GM13976 (cell line): ENCODE measurements at regions not wholly inside any gene's neighbourhood (a gene's known extent, or its start where the extent isn't known, plus 50 kb on each side); places are given as distances from the start of the nearest gene placed in this dataset.

ENCODE experiments used
- DNase-seq: peaks from one replicate; pipeline ENCODE4 v3.0.0; 2012; ENCODE audit warnings: low spot score
- in situ Hi-C: fragments of 300-500 bp; cut with MboI; formaldehyde crosslinking; loops from one replicate; pipeline ENCODE4 v1.12.0; 2022; ENCODE audit warnings: low sequenced_read_pairs, mixed read lengths, inconsistent platforms; ENCODE audit not compliant: unreplicated experiment
- TF ChIP-seq, protein P1 (sequence below): IDR thresholded peaks from 2 replicates; pipeline ENCODE4 v1.5.1; 2012; ENCODE audit warnings: borderline replicate concordance, mild to moderate bottlenecking; ENCODE audit not compliant: insufficient read depth; ENCODE audit errors: extremely low read depth, missing control alignments, control extremely low read depth

DNA sequence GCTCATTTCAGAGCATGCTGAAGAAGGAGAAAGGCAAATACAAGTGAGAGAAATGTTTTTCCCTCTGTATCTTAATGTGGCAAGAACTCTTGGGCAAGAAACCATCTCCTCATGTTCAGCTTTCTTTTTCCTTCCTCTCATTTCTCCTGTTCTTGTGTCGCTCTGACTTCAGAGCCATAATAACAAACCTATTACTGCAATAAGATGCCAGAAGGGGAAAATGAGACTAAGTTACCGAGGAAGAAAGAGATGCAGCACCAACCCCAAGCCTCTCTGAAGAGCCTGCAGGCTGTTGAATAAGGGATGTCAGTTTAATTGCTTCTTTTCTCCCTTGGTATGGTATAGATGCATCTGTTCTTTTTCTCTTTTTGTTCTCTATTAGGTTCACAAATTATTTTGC is 170.1 kb upstream of the GLRA1 start:
- TF ChIP-seq, protein P1, sequence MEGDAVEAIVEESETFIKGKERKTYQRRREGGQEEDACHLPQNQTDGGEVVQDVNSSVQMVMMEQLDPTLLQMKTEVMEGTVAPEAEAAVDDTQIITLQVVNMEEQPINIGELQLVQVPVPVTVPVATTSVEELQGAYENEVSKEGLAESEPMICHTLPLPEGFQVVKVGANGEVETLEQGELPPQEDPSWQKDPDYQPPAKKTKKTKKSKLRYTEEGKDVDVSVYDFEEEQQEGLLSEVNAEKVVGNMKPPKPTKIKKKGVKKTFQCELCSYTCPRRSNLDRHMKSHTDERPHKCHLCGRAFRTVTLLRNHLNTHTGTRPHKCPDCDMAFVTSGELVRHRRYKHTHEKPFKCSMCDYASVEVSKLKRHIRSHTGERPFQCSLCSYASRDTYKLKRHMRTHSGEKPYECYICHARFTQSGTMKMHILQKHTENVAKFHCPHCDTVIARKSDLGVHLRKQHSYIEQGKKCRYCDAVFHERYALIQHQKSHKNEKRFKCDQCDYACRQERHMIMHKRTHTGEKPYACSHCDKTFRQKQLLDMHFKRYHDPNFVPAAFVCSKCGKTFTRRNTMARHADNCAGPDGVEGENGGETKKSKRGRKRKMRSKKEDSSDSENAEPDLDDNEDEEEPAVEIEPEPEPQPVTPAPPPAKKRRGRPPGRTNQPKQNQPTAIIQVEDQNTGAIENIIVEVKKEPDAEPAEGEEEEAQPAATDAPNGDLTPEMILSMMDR: no peak
- in situ Hi-C loops: no loop called here
- no peak for DNase-seq

DNA sequence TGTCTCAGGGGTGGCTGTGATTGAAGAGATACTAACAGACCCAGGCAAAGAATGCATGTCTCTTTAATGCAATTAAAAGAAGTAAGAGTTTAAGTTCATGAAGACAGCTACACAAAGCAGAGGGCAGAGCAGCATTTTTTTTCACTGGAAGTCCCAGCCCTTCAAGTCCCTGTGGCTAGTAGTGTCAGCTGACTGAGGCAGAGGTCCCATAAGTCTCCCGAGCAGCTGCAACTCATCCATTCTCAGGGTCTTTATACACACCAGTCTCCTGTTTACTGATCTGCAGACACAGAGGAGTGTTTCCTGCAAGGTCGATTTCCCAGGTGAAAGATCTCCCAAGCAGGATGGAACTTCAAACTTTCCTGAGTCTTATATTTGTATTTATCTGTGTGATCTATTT is 169.4 kb upstream of the GLRA1 start:
- TF ChIP-seq, protein P1: no peak
- DNase-seq: no peak
- in situ Hi-C loops: no loop called here

DNA sequence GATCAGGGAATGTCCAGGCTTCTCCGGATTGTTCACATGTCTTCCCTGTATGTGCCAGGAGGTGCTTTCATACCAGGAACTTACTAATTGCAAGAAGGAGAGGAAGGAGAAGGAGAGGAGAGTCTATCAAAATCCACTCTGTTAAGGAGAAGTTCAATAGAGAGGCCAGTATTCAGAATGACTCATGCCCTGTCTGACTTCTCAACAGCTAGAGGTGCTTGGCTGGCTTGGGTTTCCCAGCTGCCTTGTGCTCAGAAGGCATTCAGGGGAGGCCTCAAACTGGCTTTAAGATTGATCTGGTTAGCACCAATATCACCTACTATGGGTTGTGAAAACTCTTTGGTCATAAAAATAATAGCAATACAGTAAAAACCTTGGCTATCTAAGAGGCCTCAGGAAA is 167.9 kb upstream of the GLRA1 start:
- TF ChIP-seq, protein P1: no peak
- in situ Hi-C loops: no loop called here
- DNase-seq: no peak

DNA sequence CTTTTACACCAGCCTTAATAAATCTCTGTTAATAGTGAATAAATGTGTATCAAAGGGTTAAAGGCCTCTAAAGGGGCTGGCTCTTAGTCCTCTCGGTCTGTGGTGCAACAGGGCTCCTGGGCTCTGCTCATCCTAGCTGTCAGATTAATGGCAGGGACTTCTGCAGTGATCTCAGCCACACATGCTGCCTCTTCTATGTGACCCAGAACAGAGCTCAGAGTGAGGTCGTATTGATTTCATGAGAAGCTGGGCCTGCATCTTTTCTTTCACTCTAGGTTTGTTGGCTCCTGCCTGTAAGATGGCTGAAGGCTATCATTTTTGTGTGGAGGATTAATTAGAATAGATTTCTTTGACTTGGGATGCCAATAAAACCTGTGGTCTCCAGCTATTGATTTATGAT is 165.0 kb upstream of the GLRA1 start:
- TF ChIP-seq, protein P1: no peak
- in situ Hi-C loops: no loop called here
- DNase-seq: no peak

DNA sequence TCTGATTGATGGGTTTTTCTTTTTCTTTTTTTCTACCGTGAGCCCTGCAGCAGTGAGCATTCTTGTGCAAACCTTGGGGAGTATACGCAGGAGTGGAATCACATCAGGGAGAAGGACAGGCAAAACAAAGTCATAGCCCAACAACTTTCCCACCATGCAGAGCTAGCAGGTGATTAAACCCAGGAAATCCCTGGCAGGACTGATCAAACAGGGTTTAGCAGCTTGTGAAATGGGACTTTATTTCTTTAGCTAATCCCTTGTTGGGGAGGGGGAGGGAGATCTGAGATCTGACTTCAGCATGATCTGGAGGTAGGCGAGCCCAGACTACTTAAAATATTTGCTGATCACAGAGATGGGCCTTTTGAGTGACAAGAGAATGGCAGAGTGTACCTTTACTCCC is 162.0 kb upstream of the GLRA1 start:
- in situ Hi-C loops: no loop called here
- DNase-seq: no peak
- TF ChIP-seq, protein P1: no peak

DNA sequence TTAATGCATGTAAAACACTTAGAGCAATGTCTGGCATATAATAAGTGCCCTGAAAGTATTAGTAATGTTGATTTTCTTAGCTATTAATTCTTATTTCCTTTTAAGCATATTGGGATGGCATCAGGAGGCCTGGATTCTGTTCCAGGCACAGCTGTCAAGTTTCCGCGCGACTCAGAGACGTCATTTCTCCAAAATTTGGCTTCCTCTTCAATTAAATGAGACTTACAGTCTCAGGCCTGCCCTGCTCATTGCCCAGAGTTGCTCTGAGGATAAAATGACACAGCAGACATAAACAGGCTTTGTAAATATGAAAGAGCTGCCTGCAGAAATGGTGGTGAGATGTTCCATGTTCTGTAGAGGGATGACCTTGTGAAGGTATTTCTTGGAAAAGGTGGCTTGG is 159.8 kb upstream of the GLRA1 start:
- DNase-seq: no peak
- TF ChIP-seq, protein P1: no peak
- in situ Hi-C loops: no loop called here

DNA sequence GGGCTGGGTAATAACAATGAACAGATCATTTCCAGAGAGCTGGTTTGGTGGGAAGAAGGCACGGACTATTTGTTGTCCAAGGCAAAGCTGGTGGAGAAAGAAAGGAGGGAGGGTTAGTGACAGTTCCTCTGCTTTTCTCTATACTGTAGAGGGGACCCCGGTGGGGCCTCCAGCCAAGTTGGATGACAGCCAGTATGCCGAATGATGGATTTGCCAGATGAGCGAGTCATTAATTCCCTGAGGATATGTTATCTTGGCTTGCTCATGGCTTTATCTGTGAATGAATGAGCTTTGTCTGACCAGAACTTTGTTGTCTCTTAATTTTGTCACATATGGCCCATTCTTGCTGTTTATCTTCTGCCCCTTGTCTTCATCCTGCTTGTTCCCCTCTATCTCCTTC is 158.6 kb upstream of the GLRA1 start:
- no peak for DNase-seq
- TF ChIP-seq, protein P1: no peak
- in situ Hi-C loops: no loop called here
